BLaER1 treated with 17β-estradiol and CSF1 and Interleukin-3, amounts not matched to agents 10 nM and 100 nM (cell line): ENCODE measurements at regions not wholly inside any gene's neighbourhood (a gene's known extent, or its start where the extent isn't known, plus 50 kb on each side); places are given as distances from the start of the nearest gene placed in this dataset.

Experiments
- H3K27ac ChIP-seq, 11 experiments: shearing (Covaris generic); formaldehyde crosslinking; 2 replicates each; pipeline ENCODE4 v1.8.1; 2022
- H3K27me3 ChIP-seq, 11 experiments: shearing (Covaris generic); formaldehyde crosslinking; 2 replicates each; pipeline ENCODE4 v1.8.1; 2022
- H3K36me3 ChIP-seq, 11 experiments: shearing (Covaris generic); formaldehyde crosslinking; 2 replicates each; pipeline ENCODE4 v1.8.1; 2022
- H3K4me1 ChIP-seq, 10 experiments: shearing (Covaris generic); formaldehyde crosslinking; 2 replicates each; pipeline ENCODE4 v1.8.1; 2022
- H3K4me2 ChIP-seq, 11 experiments: shearing (Covaris generic); formaldehyde crosslinking; 2 replicates each; pipeline ENCODE4 v1.8.1; 2022
- H3K4me3 ChIP-seq, 10 experiments: shearing (Covaris generic); formaldehyde crosslinking; 2 replicates each; pipeline ENCODE4 v1.8.1; 2022
- H3K9ac ChIP-seq, 11 experiments: shearing (Covaris generic); formaldehyde crosslinking; 2 replicates each; pipeline ENCODE4 v1.8.1; 2022
- H3K9me3 ChIP-seq, 11 experiments: shearing (Covaris generic); formaldehyde crosslinking; replicated peaks in 1 of 11; 2 replicates each; pipeline ENCODE4 v1.8.1; 2022
- H4K20me1 ChIP-seq, 11 experiments: shearing (Covaris generic); formaldehyde crosslinking; 2 replicates each; pipeline ENCODE4 v1.8.1; 2022
- Cebpa-rat ChIP-seq, 11 experiments: shearing (Covaris generic); IDR thresholded peaks; 2 replicates each; pipeline ENCODE4 v1.8.1; 2022

DNA sequence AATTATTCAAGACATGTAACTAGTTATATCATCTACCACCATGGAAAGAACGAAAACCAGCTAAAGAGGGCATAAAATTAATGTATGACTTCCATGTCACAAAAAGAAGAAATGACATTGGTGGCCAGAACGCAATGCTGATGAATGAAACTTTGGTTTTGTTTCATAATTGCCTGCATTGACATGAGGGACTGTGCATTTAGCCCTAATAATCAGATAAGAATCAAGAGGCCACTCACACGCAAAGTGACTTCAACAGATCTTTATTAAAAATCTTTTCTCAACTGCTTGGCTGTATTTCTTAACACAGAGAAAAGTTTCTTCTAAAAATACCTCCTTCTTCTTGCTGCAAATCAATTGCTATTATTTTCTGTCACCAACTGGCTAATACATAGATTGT is 184.7 kb upstream of the RUNX1 start:
- H3K27me3 ChIP-seq: no peaks in the 10 kb centered on the region
- no peak for TF ChIP-seq Cebpa-rat (IDR thresholded peaks at IDR 0.05)
- peak overlapping the region; percentile 29 to 82 (median 67); a peak in 21 of 22 replicates for H3K4me2 ChIP-seq
- H3K9ac ChIP-seq: peak overlapping the region in 6 of 11 experiments; percentile 31 to 68 (median 40); a peak in 9 of 22 replicates
- H3K27ac ChIP-seq: peak overlapping the region in 10 of 11 experiments; percentile 6 to 89 (median 77); a peak in 18 of 22 replicates
- H3K4me3 ChIP-seq: peak overlapping the region in 4 of 10 experiments; percentile 3 to 43 (median 8); a peak in 3 of 20 replicates
- peaks cover 18 to 99% (median 73%) of the 10 kb centered on the region in 10 experiments for H3K4me1 ChIP-seq
- H4K20me1 ChIP-seq: no peaks in the 10 kb centered on the region
- H3K36me3 ChIP-seq: peaks cover 0 to 23% (median 6%) of the 10 kb centered on the region in 11 experiments; a peak in 9 of 22 replicates
- H3K9me3 ChIP-seq: peaks cover 31 to 54% (median 36%) of the 10 kb centered on the region in 11 experiments

DNA sequence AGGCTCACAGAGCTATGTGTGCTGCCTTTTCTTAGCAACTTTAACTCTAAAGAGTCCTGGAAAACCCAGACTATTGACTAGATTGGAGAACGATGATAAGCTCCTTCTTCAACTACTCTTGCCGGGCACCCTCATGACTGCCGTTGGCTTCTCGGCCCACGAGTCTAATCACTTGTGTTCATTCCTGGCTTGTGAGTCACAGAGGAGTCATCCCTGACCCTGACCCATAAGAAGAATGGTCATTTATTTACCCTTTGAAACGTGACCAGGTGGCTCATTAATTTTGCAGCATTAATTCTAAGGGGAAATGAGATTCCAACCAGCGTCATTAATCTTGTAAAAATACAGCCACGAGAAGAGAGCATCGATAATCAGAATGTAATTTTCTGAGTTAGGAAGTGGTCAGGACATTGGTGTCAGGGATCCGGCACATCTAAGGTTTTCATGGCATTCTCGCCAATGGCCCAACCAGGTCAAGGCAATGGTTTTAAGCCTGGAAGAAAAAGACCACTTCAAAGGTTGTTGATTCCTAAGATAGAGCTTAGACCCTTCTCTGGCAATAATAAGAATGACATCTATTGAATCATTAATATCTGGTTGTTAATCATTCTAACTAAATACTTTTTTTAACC is 183.6 kb upstream of the RUNX1 start:
- Histone ChIP-seq H3K9me3 (peaks cover 25 to 46% (median 27%) of the 10 kb centered on the region in 11 experiments), H3K9ac (no peak overlapping the region), H4K20me1 (no peaks in the 10 kb centered on the region), H3K4me1 (peaks cover 23 to 95% (median 68%) of the 10 kb centered on the region in 10 experiments), H3K4me2 (peak overlapping the region in 9 of 11 experiments; percentile 2 to 82 (median 69); a peak in 17 of 22 replicates), H3K4me3 (no peak overlapping the region; a peak in 1 of 20 replicates), H3K27me3 (no peaks in the 10 kb centered on the region), H3K36me3 (peaks cover 0 to 20% (median 6%) of the 10 kb centered on the region in 11 experiments; a peak in 9 of 22 replicates), H3K27ac (peak overlapping the region in 6 of 11 experiments; percentile 75 to 89 (median 83); a peak in 13 of 22 replicates)
- TF ChIP-seq Cebpa-rat (IDR thresholded peaks at IDR 0.05): no peak

DNA sequence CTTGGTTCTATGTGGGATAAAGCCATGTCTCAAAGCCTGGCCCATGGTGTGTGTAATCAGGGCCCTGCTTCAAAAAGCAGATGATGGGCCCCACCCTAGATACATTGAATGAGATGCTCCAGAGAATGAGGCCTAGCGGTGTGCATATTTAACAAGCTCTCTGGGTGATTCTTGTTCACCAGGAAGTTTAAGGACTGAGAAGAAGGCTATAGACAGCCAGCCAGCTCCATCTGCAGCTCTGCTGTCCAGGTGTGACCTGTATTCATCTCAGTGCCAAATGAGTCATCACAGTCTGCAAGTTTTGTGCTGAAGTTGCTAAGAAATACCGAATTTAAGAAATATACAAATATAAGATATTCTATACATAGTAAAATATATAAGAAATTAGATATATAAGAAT is 182.0 kb upstream of the RUNX1 start:
- no peaks in the 10 kb centered on the region for H3K27me3 ChIP-seq
- H3K36me3 ChIP-seq: peaks cover 0 to 5% (median 0%) of the 10 kb centered on the region in 11 experiments; a peak in 4 of 22 replicates
- H3K4me3 ChIP-seq: no peak overlapping the region
- H3K27ac ChIP-seq: peak overlapping the region in 2 of 11 experiments; percentile 12 to 89; a peak in 3 of 22 replicates
- H3K9ac ChIP-seq: no peak overlapping the region
- peak overlapping the region in 8 of 11 experiments; percentile 7 to 80 (median 40); a peak in 13 of 22 replicates for H3K4me2 ChIP-seq
- H4K20me1 ChIP-seq: no peaks in the 10 kb centered on the region
- no peak for TF ChIP-seq Cebpa-rat (IDR thresholded peaks at IDR 0.05)
- peaks cover 9 to 30% (median 11%) of the 10 kb centered on the region in 11 experiments for H3K9me3 ChIP-seq
- H3K4me1 ChIP-seq: peaks cover 39 to 97% (median 84%) of the 10 kb centered on the region in 10 experiments

DNA sequence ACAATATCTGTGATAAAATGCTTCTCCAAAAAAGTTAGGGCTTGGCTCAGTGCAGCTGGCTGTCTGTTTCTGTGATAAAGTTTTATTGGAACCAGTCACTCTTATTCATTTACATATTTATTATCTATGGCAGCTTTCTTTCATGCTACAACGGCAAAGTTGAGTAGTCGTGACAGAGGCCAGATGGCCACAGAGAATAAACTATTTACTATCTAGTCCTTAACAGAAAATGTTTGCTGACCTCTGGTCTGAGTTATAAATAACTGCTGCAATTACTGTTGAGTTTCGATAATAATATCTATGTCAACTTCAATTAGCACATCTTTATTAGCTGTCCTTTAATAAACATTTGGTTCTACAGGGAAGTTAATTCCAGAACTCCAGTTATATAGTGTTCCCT is 180.2 kb upstream of the RUNX1 start:
- Histone ChIP-seq H3K27me3 (no peaks in the 10 kb centered on the region), H3K9ac (no peak overlapping the region), H4K20me1 (no peaks in the 10 kb centered on the region), H3K4me1 (peaks cover 28 to 84% (median 76%) of the 10 kb centered on the region in 10 experiments), H3K27ac (no peak overlapping the region), H3K9me3 (peaks cover 0 to 17% (median 0%) of the 10 kb centered on the region in 11 experiments; a peak in 7 of 22 replicates), H3K4me3 (no peak overlapping the region), H3K4me2 (peak overlapping the region in 5 of 11 experiments; percentile 9 to 69 (median 37); a peak in 7 of 22 replicates), H3K36me3 (no peaks in the 10 kb centered on the region)
- TF ChIP-seq Cebpa-rat (IDR thresholded peaks at IDR 0.05): no peak

DNA sequence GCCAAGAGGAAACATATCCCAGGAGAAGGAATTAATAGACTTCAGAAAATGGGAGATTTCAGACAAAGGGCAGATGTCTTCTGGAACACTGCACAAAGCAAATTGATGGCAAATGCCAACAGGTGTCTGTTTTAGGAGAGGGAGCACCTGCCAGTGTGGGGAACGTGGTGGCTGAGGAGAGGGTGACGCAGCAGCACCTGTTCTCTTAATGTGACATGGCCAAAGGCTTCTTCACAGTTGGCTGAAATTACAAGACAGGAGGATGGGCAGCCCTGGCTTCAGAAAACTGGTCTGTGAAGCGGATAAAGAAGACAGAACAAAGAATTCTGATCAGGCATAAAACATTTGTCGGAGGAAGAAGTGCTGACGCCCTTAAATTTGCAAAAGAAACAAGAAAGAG is 178.7 kb upstream of the RUNX1 start:
- Histone ChIP-seq H3K27me3 (no peaks in the 10 kb centered on the region), H3K4me1 (peaks cover 27 to 78% (median 69%) of the 10 kb centered on the region in 10 experiments), H3K4me3 (peak overlapping the region in 1 of 10 experiments; percentile 4; a peak in 2 of 20 replicates), H4K20me1 (no peaks in the 10 kb centered on the region), H3K4me2 (peak overlapping the region; percentile 42 to 85 (median 76)), H3K36me3 (no peaks in the 10 kb centered on the region), H3K27ac (peak overlapping the region in 2 of 11 experiments; percentile 2 to 52; a peak in 5 of 22 replicates), H3K9ac (peak overlapping the region in 5 of 11 experiments; percentile 3 to 32 (median 15); a peak in 5 of 22 replicates), H3K9me3 (peaks cover 0 to 17% (median 0%) of the 10 kb centered on the region in 11 experiments; a peak in 7 of 22 replicates)
- no peak for TF ChIP-seq Cebpa-rat (IDR thresholded peaks at IDR 0.05)

DNA sequence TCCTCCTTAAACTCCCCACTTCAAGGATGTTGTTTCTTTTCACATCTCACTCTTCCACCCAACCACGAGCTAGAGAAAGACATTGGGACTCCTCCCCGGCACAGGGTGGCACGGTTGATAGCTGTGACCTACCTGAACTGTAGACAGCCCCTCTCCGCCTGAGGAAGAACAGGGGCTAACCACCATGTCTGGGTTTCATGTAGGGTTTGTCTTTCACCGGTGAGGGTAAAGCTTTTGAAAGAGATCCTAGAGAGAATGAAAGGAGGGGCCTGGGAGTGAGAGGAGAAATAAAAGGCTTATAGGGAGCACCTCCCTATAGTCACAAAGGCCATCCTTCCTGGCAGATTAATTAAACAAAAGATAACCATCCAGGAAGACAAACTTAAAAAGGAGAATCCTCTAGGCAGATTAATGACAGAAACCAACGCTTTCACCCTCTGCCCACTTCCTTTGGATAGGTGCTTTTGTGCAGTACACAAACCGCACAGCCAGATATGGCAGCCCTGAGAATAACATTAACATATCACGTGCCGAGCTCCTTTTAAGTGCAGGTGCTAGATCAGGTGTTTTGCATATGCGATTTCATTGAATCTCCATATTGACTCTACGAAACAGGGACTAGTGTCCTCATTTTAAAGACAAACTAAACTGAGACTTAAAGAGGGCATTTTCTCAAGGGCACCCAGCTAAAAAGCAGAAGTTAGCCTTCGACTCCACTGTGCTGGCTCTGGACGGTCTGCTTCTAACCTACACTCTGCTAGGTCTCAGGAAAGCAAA is 178.1 kb upstream of the RUNX1 start:
- Histone ChIP-seq H3K4me1 (peaks cover 33 to 78% (median 69%) of the 10 kb centered on the region in 10 experiments), H4K20me1 (no peaks in the 10 kb centered on the region), H3K36me3 (no peaks in the 10 kb centered on the region), H3K27me3 (no peaks in the 10 kb centered on the region), H3K9ac (peak overlapping the region in 7 of 11 experiments; percentile 3 to 30 (median 9); a peak in 7 of 22 replicates), H3K27ac (peak overlapping the region in 7 of 11 experiments; percentile 2 to 52 (median 22); a peak in 10 of 22 replicates), H3K4me3 (peak overlapping the region in 1 of 10 experiments; percentile 4; a peak in 3 of 20 replicates), H3K4me2 (peak overlapping the region; percentile 42 to 85 (median 76)), H3K9me3 (peaks cover 0 to 17% (median 0%) of the 10 kb centered on the region in 11 experiments; a peak in 7 of 22 replicates)
- no peak for TF ChIP-seq Cebpa-rat (IDR thresholded peaks at IDR 0.05)

DNA sequence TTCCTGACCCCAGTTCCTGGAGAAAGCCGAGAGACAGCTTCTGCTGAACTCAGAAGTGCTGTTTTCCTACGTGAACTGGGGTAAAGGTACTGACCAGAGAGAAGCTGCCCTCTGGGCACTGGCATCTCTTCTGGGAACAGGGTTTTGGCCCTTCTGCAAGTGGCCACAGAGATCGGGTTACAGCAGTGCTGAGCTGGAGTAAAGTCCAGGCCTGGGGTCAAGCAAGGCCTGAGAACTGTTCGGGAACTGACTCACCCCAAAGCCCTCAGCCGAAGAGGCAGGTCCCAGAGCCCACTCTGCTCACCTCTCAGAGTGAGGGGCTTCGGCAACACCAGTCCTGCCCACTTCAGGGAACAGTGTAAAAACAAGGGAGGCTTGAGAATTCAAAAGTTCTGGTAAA is 177.2 kb upstream of the RUNX1 start:
- H3K36me3 ChIP-seq: no peaks in the 10 kb centered on the region; a peak in 1 of 22 replicates
- H3K27ac ChIP-seq: peak overlapping the region in 4 of 11 experiments; percentile 4 to 47 (median 12); a peak in 3 of 22 replicates
- H4K20me1 ChIP-seq: no peaks in the 10 kb centered on the region
- H3K9me3 ChIP-seq: peaks cover 0 to 9% (median 0%) of the 10 kb centered on the region in 11 experiments; a peak in 4 of 22 replicates
- no peak overlapping the region for H3K9ac ChIP-seq
- peaks cover 39 to 76% (median 68%) of the 10 kb centered on the region in 10 experiments for H3K4me1 ChIP-seq
- TF ChIP-seq Cebpa-rat (IDR thresholded peaks at IDR 0.05): no peak
- no peaks in the 10 kb centered on the region for H3K27me3 ChIP-seq
- H3K4me3 ChIP-seq: no peak overlapping the region
- peak overlapping the region in 9 of 11 experiments; percentile 57 to 85 (median 77); a peak in 18 of 22 replicates for H3K4me2 ChIP-seq

DNA sequence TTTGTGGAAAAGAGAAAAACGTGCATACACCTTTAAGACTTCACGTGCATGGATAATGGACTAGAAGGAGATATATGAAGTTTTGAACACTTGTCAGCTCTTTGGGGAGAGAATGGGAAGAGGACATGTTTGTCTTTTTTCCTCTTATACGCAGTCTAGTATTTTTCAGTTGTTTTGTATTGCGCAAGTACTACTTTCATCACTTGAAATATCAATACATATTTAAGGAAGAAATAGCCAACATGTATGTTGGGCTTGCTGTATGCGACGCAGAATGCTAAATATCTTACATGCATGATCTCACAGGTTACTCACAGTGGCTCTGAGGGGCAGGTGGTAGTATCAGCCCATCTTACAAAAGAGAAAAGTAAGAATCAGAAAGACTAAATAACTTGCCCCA is 176.5 kb upstream of the RUNX1 start:
- peaks cover 0 to 8% (median 0%) of the 10 kb centered on the region in 11 experiments; a peak in 5 of 22 replicates for H3K9me3 ChIP-seq
- TF ChIP-seq Cebpa-rat (IDR thresholded peaks at IDR 0.05): peak in 5 of 11 experiments; percentile 14 to 82 (median 70); a peak in 6 of 22 replicates
- no peaks in the 10 kb centered on the region for H3K27me3 ChIP-seq
- peaks cover 39 to 69% (median 61%) of the 10 kb centered on the region in 10 experiments for H3K4me1 ChIP-seq
- H4K20me1 ChIP-seq: no peaks in the 10 kb centered on the region
- no peak overlapping the region for H3K9ac ChIP-seq
- no peaks in the 10 kb centered on the region; a peak in 1 of 22 replicates for H3K36me3 ChIP-seq
- H3K4me3 ChIP-seq: no peak overlapping the region
- no peak overlapping the region for H3K27ac ChIP-seq
- peak overlapping the region in 7 of 11 experiments; percentile 57 to 85 (median 76); a peak in 6 of 22 replicates for H3K4me2 ChIP-seq
